ENCODE measurements at regions not wholly inside any gene's neighbourhood (a gene's known extent, or its start where the extent isn't known, plus 50 kb on each side); places are given as distances from the start of the nearest gene placed in this dataset.

- Histone ChIP-seq H3K9me3 (no peaks in the 10 kb centered on the region), H3K27ac (no peak overlapping the region), H3K4me3 (no peak overlapping the region), H3K36me3 (no peaks in the 10 kb centered on the region), H3K27me3 (no peaks in the 10 kb centered on the region), H3K4me1 (peaks cover 0 to 52% (median 26%) of the 10 kb centered on the region in 4 donors)
- intact Hi-C loops (cut with DNase I; ENCODE audit: low total_unique reads), result no loop called here
- no peak for TF ChIP-seq CTCF (IDR thresholded peaks at IDR 0.05)
- no peak for DNase-seq
Observed at GRCh38 chr12:94706250-94706661, 55.9 kb upstream of the TMCC3 start.

- no peak for TF ChIP-seq CTCF (IDR thresholded peaks at IDR 0.05)
- H3K36me3 ChIP-seq, result no peaks in the 10 kb centered on the region
- no peak overlapping the region for H3K4me3 ChIP-seq
- H3K27ac ChIP-seq, result peak overlapping the region; percentile 24 to 49
- no peak for DNase-seq
- intact Hi-C loops (cut with DNase I; ENCODE audit: low total_unique reads), result no loop called here
- no peaks in the 10 kb centered on the region for H3K9me3 ChIP-seq
- H3K27me3 ChIP-seq, result no peaks in the 10 kb centered on the region
- peaks cover 0 to 57% (median 26%) of the 10 kb centered on the region in 4 donors for H3K4me1 ChIP-seq
Observed at GRCh38 chr12:94705676-94706075, 55.3 kb upstream of the TMCC3 start.

- DNase-seq, result no peak
- no peak for TF ChIP-seq CTCF (IDR thresholded peaks at IDR 0.05)
- peak overlapping the region; percentile 24 to 49 for H3K27ac ChIP-seq
- H3K27me3 ChIP-seq, result no peaks in the 10 kb centered on the region
- intact Hi-C loops (cut with DNase I; ENCODE audit: low total_unique reads), result no loop called here
- no peaks in the 10 kb centered on the region for H3K36me3 ChIP-seq
- peaks cover 0 to 67% (median 31%) of the 10 kb centered on the region in 4 donors for H3K4me1 ChIP-seq
- H3K9me3 ChIP-seq, result no peaks in the 10 kb centered on the region
- no peak overlapping the region for H3K4me3 ChIP-seq
Observed at GRCh38 chr12:94704452-94705306, 54.3 kb upstream of the TMCC3 start.

- DNase-seq, result no peak
- Histone ChIP-seq H3K36me3 (no peaks in the 10 kb centered on the region), H3K4me1 (peaks cover 0 to 76% (median 38%) of the 10 kb centered on the region in 4 donors), H3K4me3 (no peak overlapping the region), H3K27me3 (no peaks in the 10 kb centered on the region), H3K27ac (no peak overlapping the region), H3K9me3 (no peaks in the 10 kb centered on the region)
- TF ChIP-seq CTCF (IDR thresholded peaks at IDR 0.05), result no peak
- intact Hi-C loops (cut with DNase I; ENCODE audit: low total_unique reads), result no loop called here
Observed at GRCh38 chr12:94702696-94703095, 52.3 kb upstream of the TMCC3 start.

GRCh38 chr12:94701711-94702110, 51.4 kb upstream of the TMCC3 start:
- no peak for TF ChIP-seq CTCF (IDR thresholded peaks at IDR 0.05)
- intact Hi-C loops (cut with DNase I; ENCODE audit: low total_unique reads), result no loop called here

More at GRCh38 chr12:94701711-94702110, 51.4 kb upstream of the TMCC3 start:
- H3K4me1 ChIP-seq, result peaks cover 0 to 67% (median 34%) of the 10 kb centered on the region in 4 donors
- no peak overlapping the region for H3K27ac ChIP-seq
- DNase-seq, result no peak
- no peaks in the 10 kb centered on the region for H3K9me3 ChIP-seq
- no peaks in the 10 kb centered on the region for H3K36me3 ChIP-seq
- no peak overlapping the region for H3K4me3 ChIP-seq
- H3K27me3 ChIP-seq, result no peaks in the 10 kb centered on the region

All from tibial artery (tissue), 4 donors.